Right kidney (tissue), 1 donor: ENCODE measurements at regions not wholly inside any gene's neighbourhood (a gene's known extent, or its start where the extent isn't known, plus 50 kb on each side); places are given as distances from the start of the nearest gene placed in this dataset.
"Not testable (repeated sequence)": the region's sequence is repeated elsewhere in the genome, so short reads cannot be mapped to it uniquely, and the experiment has no call there.

Experiments
- DNase-seq: peaks from one replicate; pipeline ENCODE4 v3.0.0-alpha.2; 2016

DNA sequence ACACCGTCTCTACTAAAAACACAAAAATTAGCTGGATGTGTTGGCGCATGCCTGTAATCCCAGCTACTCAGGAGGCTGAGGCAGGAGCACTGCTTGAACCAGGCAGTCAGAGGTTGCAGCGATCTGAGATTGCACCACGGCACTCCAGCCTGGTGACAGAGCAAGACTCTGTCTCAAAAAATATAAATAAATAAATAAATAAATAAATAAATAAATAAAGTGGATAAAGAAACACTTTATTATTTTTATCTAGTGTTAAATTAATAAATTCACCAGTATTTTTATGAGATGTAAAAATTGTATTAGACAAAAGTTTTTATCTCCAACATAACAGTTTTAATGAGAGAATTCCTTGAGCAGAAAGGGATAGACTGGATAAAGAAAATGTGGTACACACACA lies 839.3 kb downstream of the DIAPH3 start:
- DNase-seq, result not testable (repeated sequence)

DNA sequence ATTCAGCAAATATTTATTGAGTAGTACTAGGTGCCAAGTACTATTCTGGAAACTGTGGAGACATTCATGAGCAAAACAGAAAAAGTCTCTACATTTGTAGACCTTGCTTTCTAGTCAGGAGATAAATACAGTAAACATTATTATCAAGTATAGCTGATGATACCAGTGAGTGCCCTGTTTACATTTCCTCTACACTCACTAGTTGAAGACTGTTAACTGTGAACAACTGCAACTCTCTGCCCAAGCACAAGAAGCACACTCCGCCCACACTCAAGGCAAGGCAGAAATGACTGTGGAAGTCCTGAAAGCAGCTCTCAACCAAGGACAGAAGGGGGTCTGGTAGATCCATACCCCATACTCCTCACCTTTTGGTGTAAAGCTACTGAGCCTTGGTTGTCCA lies 837.0 kb downstream of the DIAPH3 start:
- DNase-seq, result no peak

DNA sequence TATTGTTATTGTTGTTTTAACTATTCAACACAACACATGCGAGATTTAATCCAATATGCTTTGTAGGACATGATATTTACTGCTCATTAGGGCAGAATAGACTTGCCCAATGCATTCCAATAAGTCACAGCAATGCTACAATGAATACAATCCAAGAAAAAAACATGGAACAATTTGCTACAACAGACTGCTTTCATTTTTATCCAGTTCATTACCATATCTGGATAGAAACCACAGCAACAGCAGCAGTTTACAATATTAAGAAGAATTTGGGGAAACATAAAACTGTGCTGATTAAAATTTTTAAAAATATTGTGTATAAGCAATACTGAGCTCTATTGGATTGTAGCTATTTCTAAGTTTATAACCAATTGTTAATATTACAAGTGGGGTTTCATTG lies 833.0 kb downstream of the DIAPH3 start:
- DNase-seq, result no peak

DNA sequence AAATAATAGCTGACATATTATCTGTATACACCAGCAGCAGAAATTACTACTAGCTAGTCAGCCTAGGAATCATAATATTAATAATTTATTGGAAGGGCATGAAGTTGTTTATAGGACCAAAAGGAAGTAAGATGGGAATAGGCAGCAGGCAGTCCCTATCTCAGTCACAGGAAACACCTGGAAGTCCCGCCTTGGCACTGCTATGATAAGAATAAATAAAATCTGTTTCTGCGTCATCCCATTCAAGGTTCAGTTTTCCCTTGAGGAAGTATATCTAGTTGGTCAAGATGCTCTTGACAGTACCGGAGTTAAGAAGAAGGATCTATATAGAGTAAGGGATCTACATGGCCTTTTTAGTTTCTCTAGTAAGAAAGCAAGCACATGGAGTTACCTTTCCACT lies 830.8 kb downstream of the DIAPH3 start:
- no peak for DNase-seq

DNA sequence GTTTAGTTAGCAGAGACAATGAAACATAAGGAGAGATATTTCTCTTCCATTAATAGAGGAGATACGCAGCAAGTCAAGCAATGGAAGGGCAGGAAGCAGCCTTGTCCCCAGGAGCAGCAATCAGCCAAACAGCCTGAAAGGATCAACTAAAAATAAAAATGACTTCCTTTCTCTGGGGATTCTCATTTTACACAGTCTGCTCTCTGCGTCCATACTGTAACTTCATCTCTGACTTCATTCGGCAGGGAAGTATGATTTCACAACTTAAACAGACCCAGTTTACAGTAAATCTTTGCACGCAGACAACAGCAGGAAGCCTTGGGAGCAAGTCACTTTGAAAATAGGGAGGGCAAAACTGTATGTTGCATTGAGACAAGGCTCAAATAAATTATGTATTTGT lies 826.7 kb downstream of the DIAPH3 start:
- DNase-seq, result no peak

DNA sequence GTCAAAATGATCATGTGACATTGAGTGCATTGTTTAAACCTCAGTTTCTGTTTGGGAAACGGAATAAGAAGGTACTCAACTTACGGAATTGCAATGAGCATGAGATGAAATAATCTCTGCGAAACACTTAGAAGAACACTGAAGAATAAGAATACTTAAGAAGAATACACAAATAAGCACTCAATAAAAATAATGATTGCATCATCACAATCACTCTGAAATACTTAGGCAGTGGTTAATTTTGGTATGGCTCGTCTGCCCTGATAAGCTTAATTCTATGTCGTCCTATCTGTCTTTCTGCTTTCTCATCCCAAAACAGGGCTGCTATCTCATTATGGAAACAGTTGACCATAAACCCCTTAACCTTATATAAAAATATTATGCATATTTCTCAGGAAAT lies 823.6 kb downstream of the DIAPH3 start:
- no peak for DNase-seq

DNA sequence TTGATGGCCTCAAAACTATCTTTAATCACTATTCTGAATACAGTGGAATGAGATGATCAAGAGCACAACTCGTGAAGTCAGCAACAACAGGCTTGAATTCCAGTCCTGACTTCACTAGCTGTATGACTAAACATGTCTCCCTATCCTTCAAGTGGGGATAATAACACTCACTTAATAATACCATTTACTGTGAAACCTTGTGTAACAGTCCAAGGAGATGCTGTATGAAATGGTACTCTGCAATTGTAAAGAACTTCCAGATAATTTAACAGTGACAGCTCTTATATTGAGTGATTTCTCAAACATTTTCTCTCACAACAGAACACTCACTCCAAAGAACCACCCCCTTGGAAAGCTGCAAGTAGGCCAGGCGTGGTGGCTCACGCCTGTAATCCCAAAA lies 823.1 kb downstream of the DIAPH3 start:
- DNase-seq, result no peak

DNA sequence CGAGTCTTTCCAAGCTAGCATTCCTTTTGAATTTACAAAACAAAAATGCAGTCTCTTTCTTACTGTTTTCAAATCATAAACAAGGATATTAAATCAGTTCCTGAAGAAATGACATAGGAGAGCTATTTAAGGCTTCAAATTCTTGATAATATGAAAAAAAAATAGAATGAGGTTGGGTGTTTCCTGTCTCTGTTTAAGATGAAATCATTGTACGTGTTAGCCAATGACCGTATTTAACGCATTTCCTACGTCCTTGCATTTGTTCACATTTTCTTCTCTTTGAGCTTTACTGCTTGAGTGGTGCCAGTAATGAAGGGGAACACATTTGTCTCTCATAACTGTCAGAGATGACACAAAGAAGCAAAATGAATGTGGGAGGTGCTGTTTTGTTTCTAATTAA lies 821.3 kb downstream of the DIAPH3 start:
- no peak for DNase-seq

DNA sequence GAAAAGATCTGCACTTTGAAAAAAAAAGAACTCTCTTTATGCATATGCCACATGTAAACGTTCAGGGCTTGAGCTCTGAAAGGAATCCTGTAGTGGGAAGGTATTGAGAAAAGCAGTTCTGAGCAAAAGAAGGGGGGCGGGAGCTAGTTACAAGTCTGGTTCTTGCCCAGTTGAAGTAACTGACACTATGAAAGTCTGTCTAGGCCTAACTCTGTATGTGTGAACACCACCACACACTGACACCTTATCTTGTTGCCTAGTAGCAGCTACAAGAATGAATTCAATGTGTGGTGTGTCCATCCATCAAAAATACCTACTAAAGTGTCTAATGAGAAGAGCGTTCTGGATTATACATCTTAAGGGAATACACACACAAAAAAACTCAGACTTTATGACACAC lies 820.6 kb downstream of the DIAPH3 start:
- DNase-seq, result no peak

DNA sequence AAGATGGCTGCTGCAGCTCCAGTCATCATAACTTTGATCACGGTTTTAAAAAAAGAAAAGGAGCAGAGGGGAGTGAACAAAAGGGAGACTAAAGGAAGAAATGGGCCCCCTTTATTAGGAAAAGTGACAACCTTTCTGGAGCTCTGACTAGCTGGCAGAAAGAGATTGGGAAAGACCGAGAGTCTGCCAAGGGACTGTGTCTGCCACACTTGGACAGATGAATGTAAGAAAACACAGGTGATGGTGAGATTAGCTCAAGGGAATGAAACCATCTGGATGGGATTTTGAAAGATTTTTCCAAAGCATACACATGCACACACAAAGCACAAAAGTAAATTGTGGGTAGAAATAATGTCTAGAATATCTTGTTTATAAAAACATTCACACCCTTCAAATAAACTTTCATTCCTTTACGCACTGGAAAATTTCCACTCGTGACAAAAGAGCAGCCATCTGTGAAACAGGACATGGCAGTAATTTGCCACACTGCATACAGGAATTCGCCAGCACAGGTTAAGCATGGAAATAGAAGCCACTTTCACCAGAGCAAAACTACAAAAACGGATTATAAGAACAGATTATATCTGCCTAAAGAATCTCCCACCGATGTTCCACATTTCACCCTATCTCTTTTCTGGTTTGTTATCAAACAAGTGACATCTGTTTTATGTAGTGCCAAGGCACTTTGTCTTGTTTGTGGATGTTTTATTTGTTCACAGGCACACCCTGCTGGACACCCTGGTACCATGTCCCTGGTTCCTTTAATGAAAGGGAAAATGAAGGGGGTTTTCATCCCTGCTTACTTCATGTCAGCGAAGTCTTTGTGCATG lies 819.5 kb downstream of the DIAPH3 start:
- DNase-seq, result no peak

DNA sequence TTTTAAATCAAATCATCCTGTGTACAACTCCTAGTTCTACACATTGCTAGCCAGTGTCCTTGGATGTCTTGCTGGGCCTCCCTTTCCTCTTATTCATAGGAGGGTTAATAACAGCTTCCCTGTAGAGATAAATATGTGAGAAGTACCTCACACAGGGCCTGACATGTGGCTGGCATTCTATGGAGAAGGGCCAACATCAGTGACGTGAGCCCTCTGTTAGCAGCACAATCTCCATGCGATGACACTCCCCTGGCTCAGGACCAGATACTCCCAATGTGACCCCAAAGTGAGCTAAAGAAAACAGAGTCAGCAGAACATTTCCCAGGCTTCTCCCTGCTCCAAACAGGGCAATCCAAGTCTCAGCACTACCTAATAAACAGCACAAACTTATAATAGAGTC lies 818.4 kb downstream of the DIAPH3 start:
- DNase-seq, result no peak

DNA sequence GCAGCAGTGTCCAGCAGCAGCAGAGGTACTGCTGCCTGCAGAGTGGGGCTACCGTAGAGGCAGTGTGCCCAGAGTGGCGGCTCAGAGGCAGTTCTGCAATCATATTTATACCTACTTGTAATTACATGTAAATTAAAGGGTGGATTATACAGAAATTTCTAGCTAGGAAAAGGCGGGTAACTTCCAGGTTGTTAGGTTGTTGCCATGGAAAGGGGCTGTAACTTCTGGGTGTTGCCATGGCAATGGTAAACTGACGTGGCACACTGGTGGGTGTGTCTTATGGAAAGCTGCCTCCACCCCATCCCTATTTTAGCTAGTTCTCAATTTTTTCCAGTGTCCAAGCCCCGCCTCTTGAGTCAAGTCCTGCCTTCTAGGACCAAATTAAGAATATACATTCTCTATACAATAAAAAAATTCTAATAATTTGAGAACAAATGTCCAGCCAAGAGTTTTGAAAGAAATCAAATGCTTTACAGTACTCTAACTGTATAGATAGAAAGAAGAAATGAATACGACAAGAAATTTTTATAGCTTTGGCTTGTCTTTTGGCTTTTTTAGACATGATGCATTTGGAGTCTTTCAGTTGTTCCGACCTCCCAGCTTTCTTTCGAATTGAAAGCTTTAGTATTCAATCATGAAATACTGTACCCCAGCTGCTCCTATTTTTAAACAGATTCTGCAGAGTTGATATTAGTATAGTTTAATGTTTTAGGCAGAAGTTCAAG lies 816.6 kb downstream of the DIAPH3 start:
- no peak for DNase-seq

DNA sequence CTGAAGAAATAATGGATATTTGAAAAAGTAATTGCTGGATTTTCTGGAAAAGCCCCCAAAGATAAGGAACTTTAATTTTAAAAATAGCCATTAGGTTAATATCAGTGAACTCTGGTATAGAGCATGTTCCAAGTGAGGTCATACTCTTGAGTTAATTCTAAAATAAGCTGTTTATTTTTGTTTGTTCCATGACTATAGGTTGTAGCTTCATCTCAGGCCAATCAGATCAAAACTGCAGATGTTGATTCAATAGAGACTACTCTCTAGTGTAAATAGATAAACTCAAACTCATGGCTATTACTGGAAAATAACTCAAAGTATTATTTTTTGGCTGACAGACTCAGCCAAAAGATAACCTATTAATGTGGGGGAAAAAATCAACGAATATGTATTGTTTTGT lies 815.1 kb downstream of the DIAPH3 start:
- no peak for DNase-seq

DNA sequence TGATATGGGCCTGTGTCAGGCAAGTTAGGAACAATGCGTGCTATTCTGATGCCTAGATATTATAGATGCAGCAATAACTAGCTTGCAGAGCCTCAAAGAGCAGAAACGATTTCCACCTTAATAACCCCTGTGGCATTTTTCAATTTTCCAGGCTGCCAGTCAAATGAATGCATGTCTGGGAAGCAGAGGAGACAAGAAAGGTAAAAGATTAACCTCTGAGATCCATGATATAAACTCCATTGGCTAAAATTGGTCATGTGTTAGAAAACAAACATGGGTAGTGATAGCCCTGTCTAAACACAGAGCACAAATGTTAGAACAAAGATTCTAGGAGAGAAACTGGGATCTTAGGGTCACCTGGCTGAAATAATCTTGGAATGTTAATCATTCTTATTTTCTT lies 811.1 kb downstream of the DIAPH3 start:
- no peak for DNase-seq

DNA sequence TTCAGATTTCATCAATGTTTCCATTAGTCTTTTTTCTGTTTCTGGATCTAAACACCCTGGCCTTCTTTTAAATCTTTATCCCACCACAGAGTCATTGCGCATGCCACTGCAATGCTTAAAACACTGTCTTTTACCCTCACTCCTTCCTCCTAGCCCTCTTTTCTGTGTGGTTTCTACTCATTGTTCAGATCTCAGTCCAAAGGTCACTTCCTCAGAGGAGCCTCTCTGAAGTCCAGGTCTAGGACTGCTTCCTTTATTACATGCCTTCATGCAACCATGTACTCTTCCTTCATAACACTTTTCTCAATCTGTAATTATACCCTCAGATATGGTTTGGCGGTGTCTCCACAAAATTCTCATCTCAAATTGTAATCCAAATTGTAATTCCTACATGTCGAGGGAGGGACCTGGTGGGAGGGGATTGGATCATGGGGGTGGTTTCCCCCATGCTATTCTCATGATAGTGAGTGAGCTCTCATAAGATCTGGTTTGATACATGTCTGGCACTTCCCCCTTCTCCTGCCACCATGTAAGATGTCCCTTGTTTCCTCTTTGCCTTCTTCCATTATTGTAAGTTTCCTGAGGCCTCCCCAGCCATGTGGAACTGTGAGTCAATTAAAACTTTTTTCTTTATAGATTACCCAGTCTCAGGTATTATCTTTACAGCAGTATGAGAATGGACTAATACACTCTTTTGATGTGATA lies 808.9 kb downstream of the DIAPH3 start:
- no peak for DNase-seq

DNA sequence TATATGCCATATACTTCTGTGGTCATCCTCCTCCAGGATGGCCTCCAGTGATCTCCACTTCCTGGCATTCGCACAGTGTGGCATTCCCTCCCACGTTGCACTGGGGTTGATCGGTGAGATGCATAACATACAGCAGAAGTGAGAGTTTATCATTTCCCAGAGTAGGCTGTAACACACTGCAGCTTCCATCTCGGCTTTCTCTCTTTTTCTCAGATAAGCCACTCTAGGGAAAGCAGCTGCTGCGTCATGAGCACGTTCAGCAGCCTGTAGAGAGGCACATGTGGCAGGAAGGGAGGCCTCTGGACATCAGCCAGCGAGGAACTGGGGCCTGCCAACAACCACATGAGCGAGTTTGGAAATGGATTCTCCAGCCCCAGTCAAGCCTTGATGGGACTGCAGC lies 807.1 kb downstream of the DIAPH3 start:
- DNase-seq, result no peak

DNA sequence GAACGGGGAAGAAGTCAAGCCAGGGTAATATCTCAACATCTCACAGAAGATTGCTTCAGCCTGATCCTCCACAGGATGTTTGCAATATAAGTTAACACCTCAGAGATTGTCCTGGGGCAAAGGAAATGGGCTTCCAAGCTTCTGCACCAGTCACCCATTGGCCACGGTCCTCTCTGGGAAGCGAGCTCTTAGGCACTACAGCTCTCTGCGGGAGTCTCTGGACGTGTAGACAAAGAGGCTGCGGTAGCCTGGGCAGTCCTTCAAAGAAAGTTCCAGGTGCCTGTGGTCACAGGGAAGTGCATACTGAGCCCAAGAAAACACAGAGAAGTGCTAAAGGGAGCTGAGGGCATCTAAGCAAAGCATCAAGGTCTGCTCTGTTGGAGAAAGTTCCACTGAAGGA lies 805.7 kb downstream of the DIAPH3 start:
- no peak for DNase-seq

DNA sequence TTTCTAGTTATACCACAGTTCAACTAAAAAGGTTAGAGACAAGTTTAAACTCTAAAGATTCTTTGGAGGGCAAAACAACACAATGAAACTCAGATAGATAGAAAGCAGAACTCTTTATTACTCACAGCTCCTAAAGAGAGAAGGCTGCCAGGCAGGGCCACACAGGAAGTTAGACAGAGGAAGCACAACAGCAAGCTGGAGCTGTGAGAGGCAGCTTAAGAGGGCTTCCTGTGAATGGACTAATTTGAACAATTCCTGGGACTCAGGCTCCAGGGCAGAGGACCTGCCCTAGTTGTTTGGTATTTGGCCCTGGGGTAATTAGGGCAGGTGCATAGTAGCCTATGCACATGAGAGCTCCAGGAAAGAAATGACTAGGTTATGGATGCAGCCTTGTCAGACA lies 803.6 kb downstream of the DIAPH3 start:
- no peak for DNase-seq

DNA sequence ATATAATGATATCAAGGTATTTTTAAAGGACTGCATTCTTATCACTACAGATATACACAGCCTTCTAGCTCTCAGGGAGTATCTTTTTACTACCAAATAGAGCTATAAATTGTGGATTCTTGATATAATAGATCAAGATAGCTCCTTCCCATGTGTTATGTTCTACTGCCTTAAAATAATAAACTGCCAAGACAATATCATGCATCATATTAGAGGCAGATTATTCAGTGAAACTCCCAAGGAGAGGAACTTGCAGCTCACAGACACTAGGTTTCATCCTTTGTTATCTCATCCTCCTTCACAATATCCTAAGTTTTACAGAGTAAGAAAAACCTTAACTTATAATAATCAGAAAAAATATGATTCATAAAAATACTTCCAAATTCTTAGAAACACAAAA lies 802.8 kb downstream of the DIAPH3 start:
- DNase-seq, result no peak

DNA sequence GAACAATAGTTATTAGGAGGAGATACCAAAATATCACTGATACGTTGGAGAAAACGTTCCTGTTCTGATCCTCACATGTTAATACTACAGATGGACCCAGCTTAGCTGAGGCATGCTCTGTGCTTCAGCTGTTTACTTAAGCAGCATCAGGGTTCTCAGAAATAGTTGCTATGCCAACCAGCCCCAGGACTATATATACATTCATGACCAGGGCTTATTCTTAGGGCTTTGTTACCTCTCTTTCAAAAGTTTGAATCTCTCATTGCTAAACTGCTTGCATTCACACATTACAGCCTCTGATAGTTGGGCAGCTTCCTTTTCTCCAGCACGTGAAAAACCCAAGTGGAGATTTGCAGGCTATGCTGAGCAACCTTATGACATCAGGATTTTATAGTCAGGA lies 800.4 kb downstream of the DIAPH3 start:
- no peak for DNase-seq

DNA sequence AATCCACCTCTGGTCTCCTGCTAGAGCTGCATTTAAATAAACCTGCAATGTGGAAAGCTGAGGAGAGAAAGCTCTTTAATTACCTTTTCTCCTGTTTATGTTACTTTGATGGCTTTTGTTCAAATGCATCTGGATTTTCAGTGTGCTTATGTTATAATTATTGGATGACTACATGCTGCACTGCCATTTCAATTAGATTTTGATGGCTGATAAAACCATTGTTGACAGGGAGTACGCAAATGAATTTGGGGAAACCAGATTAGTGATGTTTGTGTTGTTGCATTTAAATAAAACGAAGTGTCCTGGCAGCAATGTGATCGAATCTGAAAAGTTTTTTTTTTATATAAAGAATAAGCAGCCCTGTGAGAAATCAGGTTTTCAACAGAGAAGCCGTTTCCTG lies 799.8 kb downstream of the DIAPH3 start:
- no peak for DNase-seq

DNA sequence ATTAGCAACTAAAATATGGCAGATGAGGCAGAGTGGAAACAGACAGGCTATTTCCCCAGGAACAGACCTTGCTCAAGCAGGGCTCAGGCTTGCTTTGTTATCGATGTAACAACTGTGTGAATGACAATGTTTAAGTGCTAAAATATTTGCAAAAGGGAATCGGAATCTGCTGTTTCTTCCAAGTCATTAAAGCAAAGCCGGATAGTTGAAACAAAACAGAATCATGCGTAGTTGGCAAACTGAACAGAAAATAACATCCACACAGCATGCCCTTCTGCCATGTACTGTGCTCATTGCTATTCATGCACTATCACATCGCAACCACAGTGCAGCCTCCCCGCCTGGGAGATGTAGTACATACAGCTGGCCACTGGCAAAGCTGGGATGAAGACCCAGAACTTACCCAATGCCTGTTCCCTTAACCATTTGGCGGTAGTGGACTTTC lies 799.1 kb downstream of the DIAPH3 start:
- DNase-seq, result no peak

DNA sequence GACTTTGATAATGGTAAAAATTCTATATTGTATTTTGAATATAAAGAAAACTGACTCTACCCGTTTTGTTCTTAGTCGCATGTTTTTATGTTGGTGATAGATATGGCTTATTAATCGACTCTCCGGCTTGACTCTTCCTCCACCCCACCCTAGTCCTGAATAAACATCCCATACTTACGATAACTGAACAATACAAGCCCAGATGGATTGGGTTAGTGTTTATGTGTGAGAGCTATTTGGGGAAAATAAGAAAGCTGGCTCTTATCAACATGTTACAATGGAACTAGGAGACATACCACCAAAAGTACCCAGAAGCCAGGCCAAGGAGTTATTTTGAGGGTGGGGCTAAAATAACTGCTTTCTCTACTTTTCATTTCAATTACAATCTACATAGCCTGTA lies 796.3 kb downstream of the DIAPH3 start:
- no peak for DNase-seq

DNA sequence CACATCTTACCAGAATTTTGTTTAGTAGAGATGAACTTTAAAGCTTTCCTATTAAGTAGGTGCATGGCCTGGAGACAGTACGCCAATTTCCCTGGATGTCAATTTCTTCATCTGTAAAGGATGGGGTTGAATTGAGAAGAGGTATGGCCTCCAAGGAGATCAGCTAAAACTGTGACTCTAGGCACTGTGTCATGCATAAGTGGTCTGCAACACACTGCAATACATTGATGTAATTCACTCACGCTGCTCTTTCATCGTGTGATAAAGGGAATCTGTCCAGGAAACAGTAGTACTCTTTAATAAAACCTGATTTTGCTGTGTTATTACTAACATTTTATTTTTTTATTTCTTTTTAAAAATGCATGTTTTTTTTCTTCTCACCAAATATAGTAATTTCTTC lies 795.8 kb downstream of the DIAPH3 start:
- no peak for DNase-seq
